ENCODE measurements at regions not wholly inside any gene's neighbourhood (a gene's known extent, or its start where the extent isn't known, plus 50 kb on each side); places are given as distances from the start of the nearest gene placed in this dataset.

- TF ChIP-seq CTCF (IDR thresholded peaks at IDR 0.05; ENCODE audit: low read depth, low read length, poor library complexity, severe bottlenecking) (no peak), EZH2phosphoT487 (IDR thresholded peaks at IDR 0.05; ENCODE audit: borderline replicate concordance, low read length) (no peak)
These were observed 51.0 kb upstream of the PPP2R2D start for GRCh38 chr10:131849591-131850382.

Measured in DOHH2 (cell line).